WTC11 (cell line): ENCODE measurements at regions not wholly inside any gene's neighbourhood (a gene's known extent, or its start where the extent isn't known, plus 50 kb on each side); places are given as distances from the start of the nearest gene placed in this dataset.

Experiments
- ATAC-seq: fragments of 200-7000 bp; cut with Tn5 transposase; 2 replicates; pipeline ENCODE4 v1.10.0; 2021; ENCODE audit warnings: mild to moderate bottlenecking, moderate library complexity
- CTCF ChIA-PET: fragments of 300-600 bp; sonication (Branson Sonifier 250); formaldehyde crosslinking; loops from one replicate; lab custom pipeline; 2021; ENCODE audit warnings: antibody characterized with exemption; lab: Charles Lee
- POLR2A ChIA-PET: fragments of 350-600 bp; sonication (Branson Sonifier 250); formaldehyde crosslinking; loops from one replicate; lab custom pipeline; 2021; ENCODE audit warnings: antibody characterized with exemption; lab: Charles Lee
- DNase-seq: peaks from one replicate; pipeline ENCODE4 v3.0.0; 2021; ENCODE audit warnings: low spot score
- H3K27ac Mint-ChIP-seq: 2 replicates; pipeline ENCODE4 v1.8.0; 2021; ENCODE audit warnings: mixed read lengths
- H3K27me3 Mint-ChIP-seq: 2 replicates; pipeline ENCODE4 v1.8.0; 2021; ENCODE audit warnings: low read depth, mild to moderate bottlenecking, moderate library complexity, mixed read lengths
- H3K36me3 Mint-ChIP-seq: 2 replicates; pipeline ENCODE4 v1.8.0; 2021; ENCODE audit warnings: mixed read lengths
- H3K4me1 Mint-ChIP-seq: 2 replicates; pipeline ENCODE4 v1.8.0; 2022; ENCODE audit warnings: mixed read lengths
- H3K4me3 Mint-ChIP-seq: 2 replicates; pipeline ENCODE4 v1.8.0; 2021; ENCODE audit warnings: mild to moderate bottlenecking, moderate library complexity, mixed read lengths
- H3K9me3 Mint-ChIP-seq: 2 replicates; pipeline ENCODE4 v1.8.0; 2021; ENCODE audit warnings: mixed read lengths
- ATF2 ChIP-seq: sonication (generic); formaldehyde crosslinking; IDR thresholded peaks from 2 replicates; pipeline ENCODE4 v1.8.1; 2022; ENCODE audit warnings: low read depth, missing genetic modification reagents, borderline replicate concordance
- CDX4 ChIP-seq: fragments of 250-450 bp; sonication (Bioruptor Pico); IDR thresholded peaks from 2 replicates; pipeline ENCODE4 v1.9.0; 2021; ENCODE audit warnings: moderate library complexity, mild to moderate bottlenecking, inconsistent platforms, borderline replicate concordance
- E2F4 ChIP-seq: sonication (generic); formaldehyde crosslinking; IDR thresholded peaks from 2 replicates; pipeline ENCODE4 v1.8.1; 2022; ENCODE audit warnings: low read depth, mild to moderate bottlenecking, moderate library complexity, missing genetic modification reagents, borderline replicate concordance
- ESRRA ChIP-seq: sonication (generic); formaldehyde crosslinking; IDR thresholded peaks from 2 replicates; pipeline ENCODE4 v1.8.1; 2022; ENCODE audit warnings: mild to moderate bottlenecking, missing genetic modification reagents, borderline replicate concordance
- FOXP1 ChIP-seq: sonication (generic); formaldehyde crosslinking; IDR thresholded peaks from 2 replicates; pipeline ENCODE4 v1.8.0; 2022; ENCODE audit warnings: missing genetic modification reagents, mild to moderate bottlenecking, moderate library complexity, borderline replicate concordance
- HMGA2 ChIP-seq: fragments of 250-450 bp; sonication (Bioruptor Pico); IDR thresholded peaks from 2 replicates; pipeline ENCODE4 v1.4.0; 2021; ENCODE audit warnings: mild to moderate bottlenecking, moderate library complexity
- OVOL2 ChIP-seq: fragments of 250-450 bp; sonication (Bioruptor Pico); IDR thresholded peaks from 2 replicates; pipeline ENCODE4 v1.9.0; 2021; ENCODE audit warnings: mild to moderate bottlenecking, borderline replicate concordance
- PRDM15 ChIP-seq: sonication (generic); formaldehyde crosslinking; IDR thresholded peaks from 2 replicates; pipeline ENCODE4 v1.8.0; 2022; ENCODE audit warnings: missing genetic modification reagents
- PRRX2 ChIP-seq: fragments of 250-450 bp; sonication (Bioruptor Pico); IDR thresholded peaks from 2 replicates; pipeline ENCODE4 v1.8.0; 2021; ENCODE audit warnings: mild to moderate bottlenecking
- SMAD3 ChIP-seq: sonication (generic); formaldehyde crosslinking; IDR thresholded peaks from 2 replicates; pipeline ENCODE4 v1.8.0; 2022; ENCODE audit warnings: missing genetic modification reagents, mild to moderate bottlenecking, borderline replicate concordance
- SMAD4 ChIP-seq: sonication (generic); formaldehyde crosslinking; IDR thresholded peaks from 2 replicates; pipeline ENCODE4 v1.8.0; 2022; ENCODE audit warnings: mild to moderate bottlenecking, missing genetic modification reagents
- ZMAT4 ChIP-seq: fragments of 250-450 bp; sonication (Bioruptor Pico); IDR thresholded peaks from 2 replicates; pipeline ENCODE4 v1.9.0; 2021; ENCODE audit warnings: mild to moderate bottlenecking
- ZNF263 ChIP-seq: sonication (generic); formaldehyde crosslinking; IDR thresholded peaks from 2 replicates; pipeline ENCODE4 v1.8.1; 2022; ENCODE audit warnings: low read depth, mild to moderate bottlenecking, moderate library complexity, missing genetic modification reagents
- ZNF281 ChIP-seq: sonication (generic); formaldehyde crosslinking; IDR thresholded peaks from 2 replicates; pipeline ENCODE4 v1.8.0; 2023; ENCODE audit warnings: mild to moderate bottlenecking, missing genetic modification reagents
- ZNF532 ChIP-seq: fragments of 250-450 bp; sonication (Bioruptor Pico); IDR thresholded peaks from 2 replicates; pipeline ENCODE4 v1.9.0; 2021; ENCODE audit warnings: mild to moderate bottlenecking, borderline replicate concordance

GRCh38 chr5:21145376-21145775 lies 1157.4 kb upstream of the CDH18 start (continued):
- TF ChIP-seq ATF2 (CRISPR knock-in tag) (no peak), SMAD3 (CRISPR knock-in tag) (no peak), ZMAT4 (CRISPR knock-in tag) (no peak), ZNF532 (CRISPR knock-in tag) (no peak)

- Mint-ChIP-seq H3K4me1 (no peaks in the 10 kb centered on the region), H3K27me3 (no peaks in the 10 kb centered on the region), H3K4me3 (no peak overlapping the region), H3K36me3 (no peaks in the 10 kb centered on the region), H3K9me3 (peaks cover 9% of the 10 kb centered on the region), H3K27ac (no peak overlapping the region)
- ATAC-seq, result no peak
- DNase-seq, result no peak
- CTCF ChIA-PET, result no interaction called here
- POLR2A ChIA-PET, result no interaction called here
- TF ChIP-seq CDX4 (CRISPR knock-in tag), result no peak
- TF ChIP-seq ZNF281 (CRISPR knock-in tag), result no peak
- TF ChIP-seq PRDM15, result no peak
- TF ChIP-seq FOXP1 (CRISPR knock-in tag), result no peak
- no peak for TF ChIP-seq SMAD4
- no peak for TF ChIP-seq HMGA2
- no peak for TF ChIP-seq OVOL2
- no peak for TF ChIP-seq E2F4 (CRISPR knock-in tag)
- no peak for TF ChIP-seq ATF2 (CRISPR knock-in tag)
- no peak for TF ChIP-seq ZNF263 (CRISPR knock-in tag)
- no peak for TF ChIP-seq ESRRA (CRISPR knock-in tag)
- TF ChIP-seq PRRX2 (CRISPR knock-in tag), result no peak
Observed at GRCh38 chr5:21143686-21144085, 1155.7 kb upstream of the CDH18 start.
